Colonic mucosa (tissue), 4 donors: ENCODE measurements at regions not wholly inside any gene's neighbourhood (a gene's known extent, or its start where the extent isn't known, plus 50 kb on each side); places are given as distances from the start of the nearest gene placed in this dataset.

Experiments used
- DNase-seq: peaks from one replicate; pipeline ENCODE4 v3.0.0-alpha.2; 2020
- H3K27ac ChIP-seq: fragments of 200-600 bp; one replicate; pipeline ENCODE4 v1.8.0; 2021
- H3K27me3 ChIP-seq: fragments of 200-600 bp; one replicate; pipeline ENCODE4 v1.8.0; 2021
- H3K36me3 ChIP-seq: fragments of 200-600 bp; one replicate; pipeline ENCODE4 v1.8.0; 2021
- H3K4me1 ChIP-seq: fragments of 200-600 bp; one replicate; pipeline ENCODE4 v1.8.0; 2021; ENCODE audit warnings: mild to moderate bottlenecking
- H3K4me3 ChIP-seq: fragments of 200-600 bp; one replicate; pipeline ENCODE4 v1.8.0; 2021
- H3K9ac ChIP-seq, 2 donors: one replicate each; pipeline ENCODE4 v1.7.0; 2013; ENCODE audit warnings: control low read depth in 2 of 2, low read depth in 2 of 2, low read length in 2 of 2
- H3K9me3 ChIP-seq: fragments of 200-600 bp; one replicate; pipeline ENCODE4 v1.8.0; 2021
- intact Hi-C: fragments of 100-400 bp; cut with DNase I; formaldehyde crosslinking; loops from one replicate; pipeline ENCODE4 v1.14.1; 2022
- TF ChIP-seq, protein P1 (sequence below): fragments of 200-600 bp; IDR thresholded peaks from one replicate; pipeline ENCODE4 v1.8.0; 2022; ENCODE audit warnings: antibody characterized with exemption, mild to moderate bottlenecking
- donor health status: healthy.
- donor health status: DM: no; HTN: no; CAD: no.
- donor health status: DM: no; HTN: no; CAD: no.

DNA sequence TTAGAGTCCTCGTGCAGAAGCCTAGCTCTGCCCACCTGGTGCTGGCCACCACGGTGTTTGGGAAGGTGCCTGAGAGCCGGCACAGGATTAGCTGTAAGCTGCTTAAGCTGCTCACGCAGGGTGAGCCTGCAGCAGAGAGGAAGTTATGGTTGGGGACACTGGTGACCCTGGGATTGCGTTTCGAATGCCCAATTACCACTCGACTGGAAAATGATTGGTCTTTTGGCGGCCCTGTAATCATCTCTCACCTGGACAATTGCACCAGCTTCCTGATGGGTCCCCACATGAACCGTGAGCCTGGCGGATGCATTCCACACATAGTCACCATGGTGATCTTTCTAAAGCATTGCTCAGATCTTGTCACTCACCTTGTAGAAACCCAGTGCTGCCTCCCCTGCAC lies 442.3 kb upstream of the ZMIZ1 start:
- no peaks in the 10 kb centered on the region for H3K4me1 ChIP-seq
- no peaks in the 10 kb centered on the region for H3K9me3 ChIP-seq
- intact Hi-C loops, result no loop called here
- H3K27ac ChIP-seq, result no peak overlapping the region
- TF ChIP-seq, protein P1, sequence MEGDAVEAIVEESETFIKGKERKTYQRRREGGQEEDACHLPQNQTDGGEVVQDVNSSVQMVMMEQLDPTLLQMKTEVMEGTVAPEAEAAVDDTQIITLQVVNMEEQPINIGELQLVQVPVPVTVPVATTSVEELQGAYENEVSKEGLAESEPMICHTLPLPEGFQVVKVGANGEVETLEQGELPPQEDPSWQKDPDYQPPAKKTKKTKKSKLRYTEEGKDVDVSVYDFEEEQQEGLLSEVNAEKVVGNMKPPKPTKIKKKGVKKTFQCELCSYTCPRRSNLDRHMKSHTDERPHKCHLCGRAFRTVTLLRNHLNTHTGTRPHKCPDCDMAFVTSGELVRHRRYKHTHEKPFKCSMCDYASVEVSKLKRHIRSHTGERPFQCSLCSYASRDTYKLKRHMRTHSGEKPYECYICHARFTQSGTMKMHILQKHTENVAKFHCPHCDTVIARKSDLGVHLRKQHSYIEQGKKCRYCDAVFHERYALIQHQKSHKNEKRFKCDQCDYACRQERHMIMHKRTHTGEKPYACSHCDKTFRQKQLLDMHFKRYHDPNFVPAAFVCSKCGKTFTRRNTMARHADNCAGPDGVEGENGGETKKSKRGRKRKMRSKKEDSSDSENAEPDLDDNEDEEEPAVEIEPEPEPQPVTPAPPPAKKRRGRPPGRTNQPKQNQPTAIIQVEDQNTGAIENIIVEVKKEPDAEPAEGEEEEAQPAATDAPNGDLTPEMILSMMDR, result no peak
- no peak for DNase-seq
- no peaks in the 10 kb centered on the region for H3K27me3 ChIP-seq
- no peak overlapping the region for H3K9ac ChIP-seq
- no peaks in the 10 kb centered on the region for H3K36me3 ChIP-seq
- H3K4me3 ChIP-seq, result no peak overlapping the region

DNA sequence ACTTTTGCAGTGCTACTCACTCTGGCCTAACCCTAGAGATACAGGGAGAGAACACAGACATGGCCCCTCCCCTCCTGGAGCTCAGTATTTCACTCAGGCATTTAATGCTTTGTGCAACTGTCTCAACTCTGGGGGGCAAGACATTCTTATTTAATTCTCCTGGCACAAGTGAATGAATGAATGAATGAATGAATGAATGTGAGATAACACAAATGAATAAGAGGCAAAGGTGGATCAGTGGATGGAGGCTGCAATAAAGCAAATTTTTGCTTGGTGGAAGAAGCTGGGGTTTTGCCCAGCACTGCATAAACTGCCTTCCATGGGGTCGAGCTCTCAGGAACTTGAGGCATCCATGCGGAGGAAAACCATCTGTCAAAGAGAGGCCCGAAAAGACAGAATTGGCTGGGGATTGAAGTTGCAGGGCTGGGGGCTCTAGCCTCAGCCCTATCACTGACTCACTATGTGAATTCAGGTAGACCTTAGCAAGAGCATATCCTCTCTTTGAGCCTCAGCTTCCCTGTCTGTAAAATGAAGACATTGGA lies 441.4 kb upstream of the ZMIZ1 start:
- no peak overlapping the region for H3K9ac ChIP-seq
- no peaks in the 10 kb centered on the region for H3K9me3 ChIP-seq
- DNase-seq, result no peak
- TF ChIP-seq, protein P1, result no peak
- H3K4me1 ChIP-seq, result no peaks in the 10 kb centered on the region
- no peak overlapping the region for H3K4me3 ChIP-seq
- no peaks in the 10 kb centered on the region for H3K27me3 ChIP-seq
- no peak overlapping the region for H3K27ac ChIP-seq
- H3K36me3 ChIP-seq, result no peaks in the 10 kb centered on the region
- intact Hi-C loops, result no loop called here

DNA sequence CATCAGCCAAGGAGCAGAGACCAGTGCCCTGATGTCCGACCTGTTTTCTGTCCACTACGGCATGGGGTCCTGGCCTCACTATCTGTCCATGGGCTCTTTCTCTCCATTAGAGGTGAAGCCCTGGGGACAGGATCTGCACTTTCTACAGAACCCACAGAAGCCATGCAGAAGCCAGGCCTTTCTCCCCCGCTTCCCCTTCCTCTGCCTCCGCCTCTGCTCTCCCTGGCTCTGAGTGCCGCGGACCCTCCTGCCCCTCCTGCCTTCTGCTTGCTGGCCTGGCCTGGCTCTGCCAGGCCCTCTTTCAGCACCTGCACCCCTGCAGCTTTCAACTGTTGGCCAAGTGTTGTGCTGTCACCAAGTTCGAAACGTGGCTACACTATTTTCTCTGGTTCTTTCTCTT lies 439.8 kb upstream of the ZMIZ1 start:
- no peaks in the 10 kb centered on the region for H3K36me3 ChIP-seq
- TF ChIP-seq, protein P1, result no peak
- no peak overlapping the region for H3K9ac ChIP-seq
- no peaks in the 10 kb centered on the region for H3K4me1 ChIP-seq
- no peaks in the 10 kb centered on the region for H3K27me3 ChIP-seq
- intact Hi-C loops, result no loop called here
- H3K9me3 ChIP-seq, result no peaks in the 10 kb centered on the region
- no peak overlapping the region for H3K27ac ChIP-seq
- DNase-seq, result no peak
- no peak overlapping the region for H3K4me3 ChIP-seq

DNA sequence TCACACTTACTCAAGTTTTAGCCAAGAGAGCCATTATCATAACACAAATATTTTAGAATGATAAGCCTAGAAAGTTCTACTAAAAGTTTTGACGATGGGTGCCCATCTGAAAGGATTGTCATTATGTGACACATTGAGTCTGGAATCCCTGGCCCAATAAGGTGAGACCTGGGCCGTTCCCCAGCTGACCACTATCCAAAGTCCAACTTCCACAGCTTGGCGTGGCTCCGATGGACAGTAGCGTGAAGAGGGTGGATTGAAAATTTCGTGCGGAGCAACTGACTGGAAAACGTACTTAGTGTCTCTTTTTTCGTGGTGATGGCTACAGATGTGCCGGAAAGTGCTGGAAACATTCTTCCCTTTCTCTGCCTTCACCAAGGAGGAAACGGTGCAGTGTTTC lies 439.0 kb upstream of the ZMIZ1 start:
- Histone ChIP-seq H3K27ac (no peak overlapping the region), H3K4me3 (no peak overlapping the region), H3K27me3 (no peaks in the 10 kb centered on the region), H3K4me1 (no peaks in the 10 kb centered on the region), H3K36me3 (no peaks in the 10 kb centered on the region), H3K9me3 (no peaks in the 10 kb centered on the region), H3K9ac (no peak overlapping the region)
- DNase-seq, result no peak
- TF ChIP-seq, protein P1, result no peak
- intact Hi-C loops, result no loop called here

DNA sequence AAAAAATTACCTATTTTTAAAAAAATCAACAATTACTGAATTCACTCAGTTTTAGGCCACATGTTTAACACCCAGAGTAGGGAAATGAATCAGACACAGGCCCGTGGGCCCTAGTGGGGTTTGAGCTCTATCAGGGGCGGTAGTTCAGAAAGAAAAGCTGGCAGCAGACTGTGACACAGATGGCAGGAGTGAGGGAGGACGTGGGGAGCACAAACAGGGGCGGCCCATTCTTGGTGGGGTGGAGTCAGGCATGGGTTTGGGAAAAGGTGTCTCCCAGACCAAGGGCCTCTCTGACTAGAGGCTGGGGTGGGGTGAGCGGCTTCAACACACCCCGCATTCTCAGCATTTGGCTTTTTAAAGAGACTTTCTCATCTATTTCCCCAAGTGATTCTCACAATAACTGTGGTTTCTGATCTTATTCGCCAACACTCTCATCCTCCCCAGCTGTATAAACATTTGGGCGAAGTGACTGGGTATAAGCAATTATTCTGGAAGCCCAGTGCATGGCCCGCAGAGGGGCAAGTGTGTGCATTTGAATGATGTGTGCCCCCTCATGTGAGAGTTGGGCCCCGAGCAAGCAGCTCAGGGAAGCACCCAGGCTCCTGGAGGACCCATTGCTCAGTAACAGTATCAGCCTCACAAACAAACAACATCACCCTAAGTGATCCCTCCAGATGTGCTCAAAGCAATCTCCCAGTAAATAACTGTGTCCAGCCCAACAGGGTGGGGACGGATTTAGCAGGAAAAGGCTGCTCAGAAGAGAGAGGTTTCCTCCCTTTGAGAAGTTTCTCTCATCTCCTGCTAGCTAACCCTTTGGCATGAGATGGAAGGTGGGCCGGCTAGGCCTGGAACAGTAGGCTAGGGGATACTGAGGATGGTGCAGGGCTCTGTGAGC lies 437.6 kb upstream of the ZMIZ1 start:
- Histone ChIP-seq H3K4me3 (no peak overlapping the region), H3K27ac (no peak overlapping the region), H3K36me3 (no peaks in the 10 kb centered on the region), H3K27me3 (no peaks in the 10 kb centered on the region), H3K4me1 (no peaks in the 10 kb centered on the region), H3K9ac (no peak overlapping the region), H3K9me3 (no peaks in the 10 kb centered on the region)
- DNase-seq, result no peak
- TF ChIP-seq, protein P1, result no peak
- intact Hi-C loops, result no loop called here
